ENCODE measurements at regions not wholly inside any gene's neighbourhood (a gene's known extent, or its start where the extent isn't known, plus 50 kb on each side); places are given as distances from the start of the nearest gene placed in this dataset.

GRCh38 chr17:74005790-74006189 is 197.7 kb upstream of the RPL38 start:
- TF ChIP-seq, protein P1, sequence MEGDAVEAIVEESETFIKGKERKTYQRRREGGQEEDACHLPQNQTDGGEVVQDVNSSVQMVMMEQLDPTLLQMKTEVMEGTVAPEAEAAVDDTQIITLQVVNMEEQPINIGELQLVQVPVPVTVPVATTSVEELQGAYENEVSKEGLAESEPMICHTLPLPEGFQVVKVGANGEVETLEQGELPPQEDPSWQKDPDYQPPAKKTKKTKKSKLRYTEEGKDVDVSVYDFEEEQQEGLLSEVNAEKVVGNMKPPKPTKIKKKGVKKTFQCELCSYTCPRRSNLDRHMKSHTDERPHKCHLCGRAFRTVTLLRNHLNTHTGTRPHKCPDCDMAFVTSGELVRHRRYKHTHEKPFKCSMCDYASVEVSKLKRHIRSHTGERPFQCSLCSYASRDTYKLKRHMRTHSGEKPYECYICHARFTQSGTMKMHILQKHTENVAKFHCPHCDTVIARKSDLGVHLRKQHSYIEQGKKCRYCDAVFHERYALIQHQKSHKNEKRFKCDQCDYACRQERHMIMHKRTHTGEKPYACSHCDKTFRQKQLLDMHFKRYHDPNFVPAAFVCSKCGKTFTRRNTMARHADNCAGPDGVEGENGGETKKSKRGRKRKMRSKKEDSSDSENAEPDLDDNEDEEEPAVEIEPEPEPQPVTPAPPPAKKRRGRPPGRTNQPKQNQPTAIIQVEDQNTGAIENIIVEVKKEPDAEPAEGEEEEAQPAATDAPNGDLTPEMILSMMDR (IDR thresholded peaks at IDR 0.05): no peak
- TF ChIP-seq EZH2 (IDR thresholded peaks at IDR 0.05; ENCODE audit: borderline replicate concordance, insufficient read depth, low read depth, low read length, poor library complexity, severe bottlenecking): no peak
- Mint-ChIP-seq H3K27me3 (peaks cover 42% of the 10 kb centered on the region), H3K9me3 (ENCODE audit: insufficient read depth) (no peaks in the 10 kb centered on the region)

DNA sequence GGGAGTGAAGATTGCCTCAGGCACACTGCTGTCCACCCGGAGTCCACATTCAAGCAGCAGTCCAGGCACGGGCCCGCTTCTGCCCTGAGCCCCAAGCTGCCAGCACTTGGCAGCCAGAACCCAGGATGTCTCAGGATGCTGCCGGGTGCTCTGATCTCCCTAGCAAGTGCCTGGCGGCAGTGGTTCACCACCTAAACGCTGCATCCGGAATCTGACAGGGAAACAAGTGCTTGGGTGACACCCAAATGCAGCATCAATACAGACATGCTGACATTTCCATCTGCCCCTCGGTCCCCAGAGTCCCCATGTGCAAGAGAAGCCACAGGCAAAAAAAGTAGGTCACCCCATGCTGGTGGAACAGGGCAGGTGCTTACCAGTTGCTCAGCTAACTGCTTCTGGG is 197.1 kb upstream of the RPL38 start:
- no peak overlapping the region for H3K4me2 ChIP-seq (replicated peaks; ENCODE audit: low read depth, low read length, poor library complexity, severe bottlenecking)
- H3K27me3 Mint-ChIP-seq: peaks cover 46% of the 10 kb centered on the region
- DNase-seq (no peak), ATAC-seq (ENCODE audit: low read depth) (no peak)
- 84% methylated on average over 6 of the region's 8 CpGs for WGBS (ENCODE audit: insufficient coverage)
- no peaks in the 10 kb centered on the region for H3K36me3 ChIP-seq (replicated peaks in 1 of 2; ENCODE audit: control extremely low read depth in 1 of 2, control insufficient read depth in 1 of 2, extremely low read depth in 1 of 2, insufficient read depth in 2 of 2, low read length in 1 of 2)
- POLR2A ChIA-PET: no interaction called here
- intact Hi-C loops (cut with micrococcal nuclease): no loop called here
- CTCF ChIA-PET: interaction anchor here (1.3 kb wide), 1 partner anchor 13 kb away, joined by 3 read pairs; no protein-coding TSS in a partner anchor
- H3K79me2 ChIP-seq (ENCODE audit: control insufficient read depth, insufficient read depth, low read length): no peaks in the 10 kb centered on the region
- no peak overlapping the region for H2AFZ ChIP-seq (ENCODE audit: insufficient read depth, low read depth, low read length, poor library complexity, severe bottlenecking)
- peaks cover 0 to 12% (median 0%) of the 10 kb centered on the region in 4 experiments for H3K27me3 ChIP-seq (replicated peaks in 1 of 4; ENCODE audit: control extremely low read depth in 1 of 4, control insufficient read depth in 3 of 4, insufficient read depth in 4 of 4, low read length in 3 of 4)
- no peaks in the 10 kb centered on the region for H4K20me1 ChIP-seq (ENCODE audit: control insufficient read depth, insufficient read depth, low read length, poor library complexity, severe bottlenecking)
- TF ChIP-seq EZH2 (IDR thresholded peaks at IDR 0.05; ENCODE audit: borderline replicate concordance, insufficient read depth, low read depth, low read length, poor library complexity, severe bottlenecking): no peak
- TF ChIP-seq, protein P1 (IDR thresholded peaks at IDR 0.05): no peak
- no peaks in the 10 kb centered on the region for H3K4me1 Mint-ChIP-seq
- H3K9me3 ChIP-seq (ENCODE audit: control extremely low read depth in 1 of 3, control insufficient read depth in 2 of 3, insufficient read depth in 1 of 3, low read length in 2 of 3): no peaks in the 10 kb centered on the region
- no peak overlapping the region for H3K27ac ChIP-seq (ENCODE audit: low read length in 2 of 2)
- H3K4me3 ChIP-seq (ENCODE audit: control extremely low read depth in 1 of 5, extremely low read depth in 1 of 5, insufficient read depth in 1 of 5, low read depth in 2 of 5, low read length in 4 of 5): no peak overlapping the region
- H3K4me3 Mint-ChIP-seq: no peak overlapping the region
- no peak overlapping the region for H3K9ac ChIP-seq (ENCODE audit: low read length)
- no peaks in the 10 kb centered on the region for H3K9me3 Mint-ChIP-seq (ENCODE audit: insufficient read depth)
- H3K27ac Mint-ChIP-seq: no peak overlapping the region
- no peaks in the 10 kb centered on the region for H3K4me1 ChIP-seq (ENCODE audit: control insufficient read depth in 2 of 2, insufficient read depth in 2 of 2, low read length in 2 of 2)

More at GRCh38 chr17:74005790-74006189, 197.7 kb upstream of the RPL38 start:
- H3K4me2 ChIP-seq (replicated peaks; ENCODE audit: low read depth, low read length, poor library complexity, severe bottlenecking): no peak overlapping the region
- DNase-seq: no peak
- no peak overlapping the region for H3K27ac Mint-ChIP-seq
- no peaks in the 10 kb centered on the region for H3K9me3 ChIP-seq (ENCODE audit: control extremely low read depth in 1 of 3, control insufficient read depth in 2 of 3, insufficient read depth in 1 of 3, low read length in 2 of 3)
- H2AFZ ChIP-seq (ENCODE audit: insufficient read depth, low read depth, low read length, poor library complexity, severe bottlenecking): no peak overlapping the region
- ChIA-PET CTCF (interaction anchor here (1.3 kb wide), 1 partner anchor 13 kb away, joined by 3 read pairs; no protein-coding TSS in a partner anchor), POLR2A (no interaction called here)
- peaks cover 0 to 9% (median 0%) of the 10 kb centered on the region in 4 experiments for H3K27me3 ChIP-seq (replicated peaks in 1 of 4; ENCODE audit: control extremely low read depth in 1 of 4, control insufficient read depth in 3 of 4, insufficient read depth in 4 of 4, low read length in 3 of 4)
- ATAC-seq (ENCODE audit: low read depth): no peak
- H3K9ac ChIP-seq (ENCODE audit: low read length): no peak overlapping the region
- no peaks in the 10 kb centered on the region for H3K4me1 Mint-ChIP-seq
- H3K79me2 ChIP-seq (ENCODE audit: control insufficient read depth, insufficient read depth, low read length): no peaks in the 10 kb centered on the region
- no peaks in the 10 kb centered on the region for H3K4me1 ChIP-seq (ENCODE audit: control insufficient read depth in 2 of 2, insufficient read depth in 2 of 2, low read length in 2 of 2)
- intact Hi-C loops (cut with micrococcal nuclease): no loop called here
- no peaks in the 10 kb centered on the region for H3K36me3 ChIP-seq (replicated peaks in 1 of 2; ENCODE audit: control extremely low read depth in 1 of 2, control insufficient read depth in 1 of 2, extremely low read depth in 1 of 2, insufficient read depth in 2 of 2, low read length in 1 of 2)
- H3K4me3 ChIP-seq (ENCODE audit: control extremely low read depth in 1 of 5, extremely low read depth in 1 of 5, insufficient read depth in 1 of 5, low read depth in 2 of 5, low read length in 4 of 5): no peak overlapping the region
- H3K27ac ChIP-seq (ENCODE audit: low read length in 2 of 2): no peak overlapping the region
- no peak overlapping the region for H3K4me3 Mint-ChIP-seq
- 88% methylated on average over 8 of the region's 9 CpGs for WGBS (ENCODE audit: insufficient coverage)
- no peaks in the 10 kb centered on the region for H4K20me1 ChIP-seq (ENCODE audit: control insufficient read depth, insufficient read depth, low read length, poor library complexity, severe bottlenecking)

Data from B cell (primary cell).